OCI-LY7 (cell line): ENCODE measurements at regions not wholly inside any gene's neighbourhood (a gene's known extent, or its start where the extent isn't known, plus 50 kb on each side); places are given as distances from the start of the nearest gene placed in this dataset.

Experiments used
- BruUV-seq: library from RNA; stranded (reverse); fragments of 400-500 nt; replicated peaks from 2 replicates; lab custom pipeline; 2021; lab: Mats Ljungman, UMichigan
- CTCF ChIA-PET: fragments of 300-600 bp; sonication (Branson Sonifier 250); formaldehyde crosslinking; loops from one replicate; lab custom pipeline; 2022; ENCODE audit warnings: antibody characterized with exemption; ENCODE audit not compliant: unreplicated experiment; lab: Charles Lee
- POLR2A ChIA-PET: fragments of 300-600 bp; sonication (Branson Sonifier 250); formaldehyde crosslinking; loops from one replicate; lab custom pipeline; 2022; ENCODE audit warnings: antibody characterized with exemption; lab: Charles Lee
- DNase-seq: peaks from one replicate; pipeline ENCODE4 v3.0.0-alpha.2; 2015; ENCODE audit warnings: low spot score
- H2AFZ ChIP-seq: fragments of 200-600 bp; sonication (generic), shearing (Covaris generic); 2 replicates; pipeline ENCODE4 v1.6.1; 2014; ENCODE audit warnings: mild to moderate bottlenecking, antibody characterized with exemption, low read length, moderate library complexity
- H3K27ac ChIP-seq: fragments of 200-600 bp; sonication (generic); 2 replicates; pipeline ENCODE4 v1.5.1; 2014; ENCODE audit warnings: mixed run types, low read depth, mild to moderate bottlenecking, moderate library complexity, low read length, inconsistent platforms; ENCODE audit not compliant: poor library complexity, severe bottlenecking
- H3K36me3 ChIP-seq: fragments of 200-600 bp; sonication (generic); 2 replicates; pipeline ENCODE4 v1.6.1; 2014; ENCODE audit warnings: mild to moderate bottlenecking, antibody characterized with exemption, low read length, moderate library complexity, mixed read lengths; ENCODE audit not compliant: insufficient read depth
- H3K4me1 ChIP-seq: fragments of 200-600 bp; sonication (generic); 2 replicates; pipeline ENCODE4 v1.5.1; 2014; ENCODE audit warnings: mild to moderate bottlenecking, low read length; ENCODE audit not compliant: insufficient read depth, poor library complexity, severe bottlenecking
- H3K4me2 ChIP-seq: fragments of 200-600 bp; sonication (generic); 2 replicates; pipeline ENCODE4 v1.6.1; 2014; ENCODE audit warnings: mild to moderate bottlenecking, low read length
- H3K4me3 ChIP-seq: fragments of 200-600 bp; sonication (generic); 2 replicates; pipeline ENCODE4 v1.5.1; 2014; ENCODE audit warnings: mild to moderate bottlenecking, low read depth, low read length; ENCODE audit not compliant: poor library complexity, severe bottlenecking
- H3K79me2 ChIP-seq: fragments of 200-600 bp; sonication (generic); 2 replicates; pipeline ENCODE4 v1.6.1; 2016; ENCODE audit warnings: low read depth, mild to moderate bottlenecking, low read length, moderate library complexity, mixed read lengths; ENCODE audit not compliant: insufficient read depth
- H3K9me2 ChIP-seq: fragments of 200-600 bp; sonication (generic); 2 replicates; pipeline ENCODE4 v1.6.1; 2016; ENCODE audit warnings: mild to moderate bottlenecking, low read length, mixed read lengths; ENCODE audit not compliant: insufficient read depth
- H3K9me3 ChIP-seq: fragments of 200-600 bp; sonication (generic); 2 replicates; pipeline ENCODE4 v1.6.1; 2014; ENCODE audit warnings: mild to moderate bottlenecking, mixed run types, low read length, mixed read lengths
- H4K20me1 ChIP-seq: fragments of 200-600 bp; sonication (generic); 2 replicates; pipeline ENCODE4 v1.6.1; 2014; ENCODE audit warnings: mild to moderate bottlenecking, antibody characterized with exemption, low read length, moderate library complexity, mixed read lengths; ENCODE audit not compliant: insufficient read depth
- CTCF ChIP-seq: fragments of 200-600 bp; sonication (generic); conservative IDR thresholded peaks from 2 replicates; pipeline ENCODE4 v1.5.1; 2014; ENCODE audit warnings: mild to moderate bottlenecking, antibody characterized with exemption, low read length, moderate library complexity, mixed read lengths
- EZH2phosphoT487 ChIP-seq: fragments of 200-600 bp; sonication (generic); IDR thresholded peaks from 2 replicates; pipeline ENCODE4 v1.6.1; 2018; ENCODE audit warnings: low read depth, borderline replicate concordance, mild to moderate bottlenecking, mixed run types, antibody characterized with exemption, low read length, moderate library complexity, mixed read lengths
- intact Hi-C: fragments of 100-400 bp; cut with micrococcal nuclease; formaldehyde crosslinking; loops from one replicate; pipeline ENCODE4 v1.10.0; 2022; ENCODE audit not compliant: unreplicated experiment

DNA sequence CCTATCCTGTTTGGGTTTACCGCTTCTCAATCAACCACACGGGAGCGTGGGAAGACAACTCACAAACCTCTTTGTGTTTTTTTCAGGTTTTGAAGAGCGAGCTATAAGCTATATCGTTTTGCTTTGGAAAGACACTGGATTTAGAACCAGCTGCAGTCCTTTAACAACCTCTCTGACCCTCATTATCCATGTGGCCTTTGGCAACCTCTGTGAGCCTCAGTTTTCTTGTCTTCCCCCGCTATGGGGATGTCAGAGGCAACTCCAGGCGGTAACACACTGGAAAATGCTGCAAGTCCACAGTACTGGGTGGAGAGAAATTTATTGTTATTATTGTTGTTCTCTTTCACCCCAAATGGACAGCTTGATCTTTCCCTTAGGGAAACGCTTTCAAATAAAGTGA, 100.0 kb downstream of the ETS2 start:
- TF ChIP-seq EZH2phosphoT487 (no peak), CTCF (no peak)
- BruUV-seq: no TSS peak
- H4K20me1 ChIP-seq: no peaks in the 10 kb centered on the region
- H3K79me2 ChIP-seq: no peaks in the 10 kb centered on the region
- no peaks in the 10 kb centered on the region for H3K9me2 ChIP-seq
- H3K4me3 ChIP-seq: no peak overlapping the region
- H3K4me2 ChIP-seq: no peak overlapping the region
- DNase-seq: no peak
- H3K4me1 ChIP-seq: no peaks in the 10 kb centered on the region
- POLR2A ChIA-PET: interaction anchor here (0.7 kb wide), 1 partner anchor 134 kb away, joined by 3 read pairs; no protein-coding TSS in a partner anchor
- H3K36me3 ChIP-seq: no peaks in the 10 kb centered on the region
- no peak overlapping the region for H2AFZ ChIP-seq
- intact Hi-C loops: no loop called here
- no peaks in the 10 kb centered on the region for H3K9me3 ChIP-seq
- CTCF ChIA-PET: no interaction called here
- H3K27ac ChIP-seq: no peak overlapping the region

GRCh38 chr21:38905328-38905727, 99.6 kb downstream of the ETS2 start:
- H2AFZ ChIP-seq: no peak overlapping the region
- H3K9me3 ChIP-seq: no peaks in the 10 kb centered on the region
- H3K79me2 ChIP-seq: no peaks in the 10 kb centered on the region
- no peak for DNase-seq
- TF ChIP-seq CTCF (no peak), EZH2phosphoT487 (no peak)
- H3K4me1 ChIP-seq: no peaks in the 10 kb centered on the region
- no peaks in the 10 kb centered on the region for H3K9me2 ChIP-seq
- intact Hi-C loops: no loop called here
- BruUV-seq: no TSS peak
- H4K20me1 ChIP-seq: no peaks in the 10 kb centered on the region
- no peak overlapping the region for H3K4me3 ChIP-seq
- no peak overlapping the region for H3K4me2 ChIP-seq
- ChIA-PET CTCF (no interaction called here), POLR2A (no interaction called here)
- no peaks in the 10 kb centered on the region for H3K36me3 ChIP-seq
- H3K27ac ChIP-seq: no peak overlapping the region

- Histone ChIP-seq H3K4me1 (peaks cover 7% of the 10 kb centered on the region), H4K20me1 (no peaks in the 10 kb centered on the region), H3K79me2 (no peaks in the 10 kb centered on the region), H2AFZ (no peak overlapping the region), H3K4me2 (no peak overlapping the region), H3K27ac (no peak overlapping the region), H3K4me3 (no peak overlapping the region), H3K9me3 (0 out of 2 replicates have a peak, but pooled peaks cover 3% of the 10 kb centered on the region), H3K36me3 (no peaks in the 10 kb centered on the region), H3K9me2 (no peaks in the 10 kb centered on the region)
- ChIA-PET CTCF (no interaction called here), POLR2A (no interaction called here)
- no peak for DNase-seq
- BruUV-seq: no TSS peak
- TF ChIP-seq CTCF: no peak
- TF ChIP-seq EZH2phosphoT487: no peak
- intact Hi-C loops: no loop called here
These were observed 98.0 kb downstream of the ETS2 start for GRCh38 chr21:38903690-38904139.
